ENCODE measurements at regions not wholly inside any gene's neighbourhood (a gene's known extent, or its start where the extent isn't known, plus 50 kb on each side); places are given as distances from the start of the nearest gene placed in this dataset.

- DNase-seq, result no peak
Measured at GRCh38 chr22:22396741-22397291, 111.7 kb downstream of the ZNF280B start.

DNA sequence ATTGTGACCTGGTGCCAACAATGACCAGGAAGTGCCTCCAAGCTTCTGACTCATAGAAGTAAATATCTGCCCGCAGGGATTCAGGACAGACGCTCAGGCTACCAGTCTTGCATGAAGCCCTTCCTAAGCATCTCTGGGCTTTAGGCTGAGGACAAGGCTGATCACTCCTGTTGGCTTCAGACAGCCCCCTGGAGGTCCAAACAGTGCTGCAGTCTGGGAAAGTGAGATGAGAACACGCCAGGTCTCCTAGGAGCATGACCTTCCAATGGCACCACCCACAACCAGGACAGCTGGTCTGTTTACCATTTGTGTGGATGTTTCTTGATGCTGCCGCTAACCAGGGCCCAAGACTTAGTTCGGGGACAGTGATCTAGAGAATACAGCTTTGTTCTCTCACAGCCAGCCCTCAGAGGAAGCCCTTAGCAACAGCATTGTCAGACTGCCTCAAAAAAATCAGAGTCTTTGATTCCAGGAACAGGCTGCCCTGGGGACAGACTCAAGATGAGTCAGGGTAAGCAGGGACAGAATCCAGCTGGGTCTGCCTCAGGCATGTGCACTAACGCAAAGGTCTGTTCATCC, 111.2 kb downstream of the ZNF280B start:
- DNase-seq, result no peak

GRCh38 chr22:22397875-22398524, 110.5 kb downstream of the ZNF280B start:
- no peak for DNase-seq

GRCh38 chr22:22398530-22399327, 109.8 kb downstream of the ZNF280B start:
- no peak for DNase-seq

GRCh38 chr22:22400099-22400498, 108.4 kb downstream of the ZNF280B start:
- no peak for DNase-seq

- no peak for DNase-seq
Measured at GRCh38 chr22:22400964-22401363, 107.6 kb downstream of the ZNF280B start.

- DNase-seq, result no peak
Measured at GRCh38 chr22:22401381-22401780, 107.2 kb downstream of the ZNF280B start.

- no peak for DNase-seq
Measured at GRCh38 chr22:22403306-22403705, 105.2 kb downstream of the ZNF280B start.

- no peak for DNase-seq
Measured at GRCh38 chr22:22403771-22404170, 104.8 kb downstream of the ZNF280B start.

GRCh38 chr22:22404598-22405284, 103.8 kb downstream of the ZNF280B start:
- DNase-seq, result no peak

- DNase-seq, result no peak
Measured at GRCh38 chr22:22406445-22407027, 102.0 kb downstream of the ZNF280B start.

- no peak for DNase-seq
Measured at GRCh38 chr22:22407061-22407460, 101.5 kb downstream of the ZNF280B start.

GRCh38 chr22:22408269-22408668, 100.3 kb downstream of the ZNF280B start:
- DNase-seq, result no peak

GRCh38 chr22:22408731-22409696, 99.5 kb downstream of the ZNF280B start:
- DNase-seq, result no peak

DNA sequence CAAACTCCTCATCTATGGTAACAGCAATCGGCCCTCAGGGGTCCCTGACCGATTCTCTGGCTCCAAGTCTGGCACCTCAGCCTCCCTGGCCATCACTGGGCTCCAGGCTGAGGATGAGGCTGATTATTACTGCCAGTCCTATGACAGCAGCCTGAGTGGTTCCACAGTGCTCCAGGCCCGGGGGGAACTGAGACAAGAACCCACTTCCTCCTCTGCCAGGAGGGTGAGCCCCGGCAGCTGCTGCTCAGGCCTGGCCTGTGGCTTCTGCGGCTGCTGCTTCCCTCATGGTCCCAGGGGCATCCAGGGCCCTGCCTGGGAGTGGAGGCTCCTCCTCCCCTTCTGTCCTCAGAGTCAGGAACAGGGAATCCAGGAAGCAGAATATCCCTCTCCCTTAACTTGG, 98.4 kb downstream of the ZNF280B start:
- DNase-seq, result no peak

- DNase-seq, result no peak
Measured at GRCh38 chr22:22410677-22411076, 97.9 kb downstream of the ZNF280B start.

DNA sequence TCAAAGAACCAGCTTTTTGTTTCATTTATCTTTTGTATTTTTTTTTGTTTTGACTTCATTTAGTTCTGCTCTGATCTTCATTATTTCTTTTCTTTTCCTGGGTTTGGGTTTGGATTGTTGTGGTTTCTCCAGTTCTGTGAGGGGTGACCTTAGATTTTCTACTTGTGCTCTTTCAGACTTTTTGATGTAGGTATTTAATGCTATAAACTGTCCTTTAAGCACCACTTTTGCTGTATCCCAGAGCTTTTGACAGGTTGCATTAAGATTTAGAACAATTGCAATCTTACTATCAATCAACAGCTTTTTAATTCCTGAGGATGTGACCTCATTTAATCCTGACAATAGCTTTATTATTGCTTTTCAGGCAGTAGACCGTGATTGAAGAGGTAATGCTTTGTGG, 94.3 kb downstream of the ZNF280B start:
- DNase-seq, result no peak

GRCh38 chr22:22417495-22418162, 90.9 kb downstream of the ZNF280B start:
- no peak for DNase-seq

DNA sequence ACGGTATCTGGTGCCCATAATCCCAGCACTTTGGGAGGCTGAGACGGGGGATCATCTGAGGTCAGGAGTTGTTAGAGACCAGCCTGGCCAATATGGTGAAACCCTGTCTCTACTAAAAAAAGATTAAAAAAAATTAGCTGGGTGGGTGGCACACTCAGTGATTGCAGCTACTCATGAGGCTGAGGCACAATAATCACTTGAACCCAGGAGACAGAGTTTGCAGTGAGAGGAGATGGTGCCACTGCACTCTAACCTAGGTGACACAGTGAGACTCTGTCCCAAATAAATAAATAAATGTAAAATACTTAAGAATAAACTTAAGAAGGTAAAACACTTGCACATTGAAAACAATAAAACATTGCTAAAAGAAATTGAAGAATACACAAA, 90.4 kb downstream of the ZNF280B start:
- DNase-seq, result no peak

GRCh38 chr22:22418957-22419356, 89.6 kb downstream of the ZNF280B start:
- DNase-seq, result no peak

- DNase-seq, result no peak
Measured at GRCh38 chr22:22420580-22420979, 88.0 kb downstream of the ZNF280B start.

Measured in GOT3 (cell line).